GM21529 (cell line): ENCODE measurements at regions not wholly inside any gene's neighbourhood (a gene's known extent, or its start where the extent isn't known, plus 50 kb on each side); places are given as distances from the start of the nearest gene placed in this dataset.
"Not testable (repeated sequence)": the region's sequence is repeated elsewhere in the genome, so short reads cannot be mapped to it uniquely, and the experiment has no call there.

Experiments used
- ATAC-seq: cut with Tn5 transposase; IDR thresholded peaks from one replicate; pipeline ENCODE4 v1.9.1; 2021; ENCODE audit not compliant: unreplicated experiment

- peak; percentile 78 for ATAC-seq
These were observed 267.1 kb downstream of the KLF5 start for GRCh38 chr13:73325723-73326558.

- ATAC-seq = no peak
These were observed 266.3 kb downstream of the KLF5 start for GRCh38 chr13:73324842-73325722.

- ATAC-seq = no peak
These were observed 264.8 kb downstream of the KLF5 start for GRCh38 chr13:73323615-73324014.

- no peak for ATAC-seq
These were observed 262.2 kb downstream of the KLF5 start for GRCh38 chr13:73321043-73321442.

- ATAC-seq = no peak
These were observed 258.3 kb downstream of the KLF5 start for GRCh38 chr13:73317140-73317539.

GRCh38 chr13:73310366-73310765 lies 251.6 kb downstream of the KLF5 start:
- ATAC-seq = no peak

- no peak for ATAC-seq
These were observed 248.7 kb downstream of the KLF5 start for GRCh38 chr13:73307481-73307880.

GRCh38 chr13:73306688-73307087 lies 247.9 kb downstream of the KLF5 start:
- no peak for ATAC-seq

- ATAC-seq = no peak
These were observed 245.6 kb downstream of the KLF5 start for GRCh38 chr13:73304442-73304841.

GRCh38 chr13:73303851-73304250 lies 245.0 kb downstream of the KLF5 start:
- no peak for ATAC-seq

- not testable (repeated sequence) for ATAC-seq
These were observed 242.8 kb downstream of the KLF5 start for GRCh38 chr13:73301622-73302021.

GRCh38 chr13:73300718-73301425 lies 242.1 kb downstream of the KLF5 start:
- no peak for ATAC-seq

- no peak for ATAC-seq
These were observed 241.0 kb downstream of the KLF5 start for GRCh38 chr13:73299787-73300186.

GRCh38 chr13:73293913-73294523 lies 235.2 kb downstream of the KLF5 start:
- ATAC-seq = no peak

- ATAC-seq = no peak
These were observed 233.3 kb downstream of the KLF5 start for GRCh38 chr13:73292127-73292526.

GRCh38 chr13:73290844-73291243 lies 232.0 kb downstream of the KLF5 start:
- no peak for ATAC-seq

GRCh38 chr13:73288596-73288995 lies 229.8 kb downstream of the KLF5 start:
- no peak for ATAC-seq

GRCh38 chr13:73287831-73288230 lies 229.0 kb downstream of the KLF5 start:
- ATAC-seq = no peak

GRCh38 chr13:73286942-73287620 lies 228.3 kb downstream of the KLF5 start:
- no peak for ATAC-seq

- ATAC-seq = no peak
These were observed 227.4 kb downstream of the KLF5 start for GRCh38 chr13:73286177-73286576.
